HUES64 (cell line): ENCODE measurements at regions not wholly inside any gene's neighbourhood (a gene's known extent, or its start where the extent isn't known, plus 50 kb on each side); places are given as distances from the start of the nearest gene placed in this dataset.
A peak's percentile ranks its signal among the peaks of the same experiment; 100 is the strongest.
"Not testable (repeated sequence)": the region's sequence is repeated elsewhere in the genome, so short reads cannot be mapped to it uniquely, and the experiment has no call there.

ENCODE experiments used
- H3K27ac ChIP-seq: 2 replicates; pipeline ENCODE4 v1.7.0; 2013; ENCODE audit warnings: low read depth, low read length, inconsistent platforms
- H3K27me3 ChIP-seq: 2 replicates; pipeline ENCODE4 v1.6.1; 2013; ENCODE audit warnings: mild to moderate bottlenecking, low read length; ENCODE audit not compliant: insufficient read depth
- H3K36me3 ChIP-seq: 2 replicates; pipeline ENCODE4 v1.6.1; 2013; ENCODE audit warnings: mild to moderate bottlenecking, low read length; ENCODE audit not compliant: insufficient read depth
- H3K4me1 ChIP-seq: 2 replicates; pipeline ENCODE4 v1.6.1; 2013; ENCODE audit warnings: mild to moderate bottlenecking, low read length, moderate library complexity; ENCODE audit not compliant: insufficient read depth
- H3K4me3 ChIP-seq: 2 replicates; pipeline ENCODE4 v1.5.1; 2013; ENCODE audit warnings: mild to moderate bottlenecking, low read length, moderate library complexity
- H3K9ac ChIP-seq: 2 replicates; pipeline ENCODE4 v1.6.1; 2013; ENCODE audit warnings: mild to moderate bottlenecking, low read depth, low read length
- H3K9me3 ChIP-seq: 2 replicates; pipeline ENCODE4 v1.6.1; 2013; ENCODE audit warnings: low read depth, low read length; ENCODE audit not compliant: insufficient read depth
- WGBS: fragments of 150-250, 120-280 bp; methylation state at CpG from one replicate; pipeline ENCODE4 v1.1.7; 2013; ENCODE audit warnings: missing lambda C conversion rate; 5-methylcytosine and 5-hydroxymethylcytosine counted together

- no peak overlapping the region for H3K27ac ChIP-seq
- H3K9ac ChIP-seq, result no peak overlapping the region
- no peak overlapping the region for H3K4me3 ChIP-seq
- no peaks in the 10 kb centered on the region for H3K27me3 ChIP-seq
- no peaks in the 10 kb centered on the region for H3K36me3 ChIP-seq
- WGBS, result 43% methylated on average over 1 of the region's 3 CpGs
- peaks cover 22% of the 10 kb centered on the region for H3K4me1 ChIP-seq
- no peaks in the 10 kb centered on the region for H3K9me3 ChIP-seq
These were observed 452.1 kb upstream of the POU3F2 start for GRCh38 chr6:98382246-98382645.

GRCh38 chr6:98384334-98384733 lies 450.0 kb upstream of the POU3F2 start:
- H3K9me3 ChIP-seq, result peaks cover 4% of the 10 kb centered on the region; the same call in 1 of the 2 replicates
- 0 out of 2 replicates have a peak overlapping the region, but pooled peaks have one; percentile 11 for H3K9ac ChIP-seq
- H3K27me3 ChIP-seq, result no peaks in the 10 kb centered on the region
- peaks cover 22% of the 10 kb centered on the region for H3K4me1 ChIP-seq
- no peak overlapping the region for H3K4me3 ChIP-seq
- H3K27ac ChIP-seq, result no peak overlapping the region
- H3K36me3 ChIP-seq, result no peaks in the 10 kb centered on the region
- WGBS, result 75% methylated on average over 4 of the region's 7 CpGs

- Histone ChIP-seq H3K36me3 (no peaks in the 10 kb centered on the region), H3K27me3 (no peaks in the 10 kb centered on the region), H3K4me1 (peaks cover 22% of the 10 kb centered on the region), H3K9me3 (peaks cover 4% of the 10 kb centered on the region; the same call in 1 of the 2 replicates), H3K4me3 (no peak overlapping the region), H3K9ac (0 out of 2 replicates have a peak overlapping the region, but pooled peaks have one; percentile 11), H3K27ac (peak overlapping the region; percentile 3; the same call in 1 of the 2 replicates)
- 78% methylated on average over 6 of the region's 6 CpGs for WGBS
These were observed 449.6 kb upstream of the POU3F2 start for GRCh38 chr6:98384801-98385200.

GRCh38 chr6:98395610-98396166 lies 438.7 kb upstream of the POU3F2 start:
- no peak overlapping the region for H3K4me3 ChIP-seq
- WGBS, result 100% methylated on average over 1 of the region's 1 CpG
- H3K9ac ChIP-seq, result no peak overlapping the region
- no peaks in the 10 kb centered on the region for H3K27me3 ChIP-seq
- H3K9me3 ChIP-seq, result no peaks in the 10 kb centered on the region
- H3K4me1 ChIP-seq, result no peaks in the 10 kb centered on the region
- H3K27ac ChIP-seq, result no peak overlapping the region
- no peaks in the 10 kb centered on the region for H3K36me3 ChIP-seq

- 91% methylated on average over 2 of the region's 2 CpGs for WGBS
- H3K4me1 ChIP-seq, result no peaks in the 10 kb centered on the region
- H3K27ac ChIP-seq, result no peak overlapping the region
- no peaks in the 10 kb centered on the region for H3K27me3 ChIP-seq
- H3K9ac ChIP-seq, result no peak overlapping the region
- no peaks in the 10 kb centered on the region for H3K9me3 ChIP-seq
- H3K4me3 ChIP-seq, result no peak overlapping the region
- no peaks in the 10 kb centered on the region for H3K36me3 ChIP-seq
These were observed 418.3 kb upstream of the POU3F2 start for GRCh38 chr6:98416027-98416426.

GRCh38 chr6:98416497-98417158 lies 417.7 kb upstream of the POU3F2 start:
- H3K27ac ChIP-seq, H3K9ac ChIP-seq, H3K9me3 ChIP-seq, H3K36me3 ChIP-seq, H3K4me1 ChIP-seq, H3K4me3 ChIP-seq, H3K27me3 ChIP-seq: not testable (repeated sequence)
- 76% methylated on average over 29 of the region's 30 CpGs for WGBS

- Histone ChIP-seq H3K36me3 (no peaks in the 10 kb centered on the region), H3K27me3 (no peaks in the 10 kb centered on the region), H3K9me3 (no peaks in the 10 kb centered on the region), H3K4me1 (no peaks in the 10 kb centered on the region), H3K27ac (no peak overlapping the region), H3K4me3 (no peak overlapping the region), H3K9ac (no peak overlapping the region)
- 99% methylated on average over 3 of the region's 3 CpGs for WGBS
These were observed 400.9 kb upstream of the POU3F2 start for GRCh38 chr6:98433325-98434056.

- Histone ChIP-seq H3K27me3 (no peaks in the 10 kb centered on the region), H3K4me1 (no peaks in the 10 kb centered on the region), H3K4me3 (no peak overlapping the region), H3K27ac (no peak overlapping the region), H3K9me3 (no peaks in the 10 kb centered on the region), H3K36me3 (no peaks in the 10 kb centered on the region), H3K9ac (no peak overlapping the region)
- WGBS, result 88% methylated on average over 1 of the region's 1 CpG
These were observed 390.7 kb upstream of the POU3F2 start for GRCh38 chr6:98443633-98444032.

- Histone ChIP-seq H3K4me3 (no peak overlapping the region), H3K27me3 (no peaks in the 10 kb centered on the region), H3K9ac (no peak overlapping the region), H3K36me3 (no peaks in the 10 kb centered on the region), H3K27ac (no peak overlapping the region), H3K9me3 (peaks cover 5% of the 10 kb centered on the region; the same call in 1 of the 2 replicates), H3K4me1 (no peaks in the 10 kb centered on the region)
- 77% methylated on average over 1 of the region's 2 CpGs for WGBS
These were observed 381.7 kb upstream of the POU3F2 start for GRCh38 chr6:98452685-98453084.

GRCh38 chr6:98454809-98455322 lies 379.5 kb upstream of the POU3F2 start:
- no peaks in the 10 kb centered on the region for H3K36me3 ChIP-seq
- no peaks in the 10 kb centered on the region for H3K4me1 ChIP-seq
- no peak overlapping the region for H3K9ac ChIP-seq
- 93% methylated on average over 5 of the region's 5 CpGs for WGBS
- H3K9me3 ChIP-seq, result peaks cover 2% of the 10 kb centered on the region; the same call in 1 of the 2 replicates
- H3K27ac ChIP-seq, result no peak overlapping the region
- no peak overlapping the region for H3K4me3 ChIP-seq
- H3K27me3 ChIP-seq, result no peaks in the 10 kb centered on the region

GRCh38 chr6:98458708-98459107 lies 375.7 kb upstream of the POU3F2 start:
- H3K36me3 ChIP-seq, result no peaks in the 10 kb centered on the region
- H3K9ac ChIP-seq, result no peak overlapping the region
- H3K4me3 ChIP-seq, result no peak overlapping the region
- no peaks in the 10 kb centered on the region for H3K9me3 ChIP-seq
- no peak overlapping the region for H3K27ac ChIP-seq
- no peaks in the 10 kb centered on the region for H3K4me1 ChIP-seq
- no peaks in the 10 kb centered on the region for H3K27me3 ChIP-seq
- WGBS, result 95% methylated on average over 2 of the region's 2 CpGs
